Suprapubic skin (tissue), 4 donors: ENCODE measurements at regions not wholly inside any gene's neighbourhood (a gene's known extent, or its start where the extent isn't known, plus 50 kb on each side); places are given as distances from the start of the nearest gene placed in this dataset.

ENCODE experiments used
- DNase-seq, 2 donors: peaks; one replicate each; pipeline ENCODE4 v3.0.0-alpha.2; 2019; ENCODE audit warnings: low spot score in 2 of 2
- H3K27ac ChIP-seq: fragments of 200-600 bp; sonication (generic); one replicate; pipeline ENCODE4 v1.5.1; 2019
- H3K27me3 ChIP-seq: fragments of 200-600 bp; sonication (generic); one replicate; pipeline ENCODE4 v1.5.1; 2019
- H3K36me3 ChIP-seq: fragments of 200-600 bp; sonication (generic); one replicate; pipeline ENCODE4 v1.5.1; 2019
- H3K4me1 ChIP-seq: fragments of 200-600 bp; sonication (generic); one replicate; pipeline ENCODE4 v1.5.1; 2019
- H3K4me3 ChIP-seq: fragments of 200-600 bp; sonication (generic); one replicate; pipeline ENCODE4 v1.5.1; 2019; ENCODE audit warnings: mild to moderate bottlenecking
- H3K9me3 ChIP-seq: fragments of 200-600 bp; sonication (generic); one replicate; pipeline ENCODE4 v1.5.1; 2019
- EP300 ChIP-seq: sonication (generic); formaldehyde crosslinking; IDR thresholded peaks from one replicate; pipeline ENCODE4 v1.6.1; 2017; ENCODE audit warnings: antibody characterized with exemption
- POLR2A ChIP-seq, 2 donors: fragments of 450-650 bp; IDR thresholded peaks; one replicate each; pipeline ENCODE4 v1.6.1; 2017; ENCODE audit warnings: antibody characterized with exemption in 2 of 2, mild to moderate bottlenecking in 2 of 2, moderate library complexity in 2 of 2
- POLR2AphosphoS5 ChIP-seq, 3 donors: sonication (generic); formaldehyde crosslinking; IDR thresholded peaks; one replicate each; pipeline ENCODE4 v1.6.1; 2017; ENCODE audit warnings: antibody characterized with exemption in 3 of 3
- WGBS: methylation state at CpG from one replicate; pipeline ENCODE4 v1.1.5; 2018; 5-methylcytosine and 5-hydroxymethylcytosine counted together
- TF ChIP-seq, protein P1 (sequence below), 2 donors: fragments of 200-600 bp in 1 of 2; fragments of 450-650 bp in 1 of 2; sonication (generic) in 1 of 2; IDR thresholded peaks; one replicate each; pipeline ENCODE4 v1.5.1; 2016 to 2019; ENCODE audit warnings: antibody characterized with exemption in 2 of 2, mild to moderate bottlenecking in 1 of 2, moderate library complexity in 1 of 2

DNA sequence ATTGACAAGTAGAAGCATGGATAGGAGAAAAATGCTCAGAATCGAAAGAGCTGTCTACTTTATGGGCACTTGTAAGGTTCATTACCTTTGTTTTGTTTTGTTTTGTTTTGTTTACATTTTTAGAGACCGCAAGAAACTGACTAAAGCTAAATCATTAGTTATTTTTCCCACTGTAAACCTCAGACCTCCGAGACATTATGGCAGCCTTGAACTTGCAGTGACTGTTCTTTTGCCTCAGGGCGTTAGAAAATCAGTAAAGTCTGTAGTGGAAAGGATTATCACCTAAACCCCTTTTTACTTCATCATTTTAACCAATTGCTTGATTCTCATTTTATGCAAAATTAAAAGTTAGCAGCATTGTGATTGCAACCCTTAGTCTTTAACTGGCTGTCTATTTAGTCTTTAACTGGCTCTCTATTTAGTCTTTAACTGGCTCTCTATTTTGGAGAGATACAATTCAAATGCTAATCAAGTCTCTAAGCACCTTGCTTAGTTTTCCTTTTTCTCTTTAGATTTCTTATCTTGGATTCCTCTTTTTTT lies 383.3 kb upstream of the ROBO2 start:
- no peaks in the 10 kb centered on the region for H3K27me3 ChIP-seq
- H3K4me3 ChIP-seq = no peak overlapping the region
- TF ChIP-seq EP300 = no peak
- TF ChIP-seq POLR2A (IDR thresholded peaks at IDR 0.05) = no peak
- TF ChIP-seq, protein P1, sequence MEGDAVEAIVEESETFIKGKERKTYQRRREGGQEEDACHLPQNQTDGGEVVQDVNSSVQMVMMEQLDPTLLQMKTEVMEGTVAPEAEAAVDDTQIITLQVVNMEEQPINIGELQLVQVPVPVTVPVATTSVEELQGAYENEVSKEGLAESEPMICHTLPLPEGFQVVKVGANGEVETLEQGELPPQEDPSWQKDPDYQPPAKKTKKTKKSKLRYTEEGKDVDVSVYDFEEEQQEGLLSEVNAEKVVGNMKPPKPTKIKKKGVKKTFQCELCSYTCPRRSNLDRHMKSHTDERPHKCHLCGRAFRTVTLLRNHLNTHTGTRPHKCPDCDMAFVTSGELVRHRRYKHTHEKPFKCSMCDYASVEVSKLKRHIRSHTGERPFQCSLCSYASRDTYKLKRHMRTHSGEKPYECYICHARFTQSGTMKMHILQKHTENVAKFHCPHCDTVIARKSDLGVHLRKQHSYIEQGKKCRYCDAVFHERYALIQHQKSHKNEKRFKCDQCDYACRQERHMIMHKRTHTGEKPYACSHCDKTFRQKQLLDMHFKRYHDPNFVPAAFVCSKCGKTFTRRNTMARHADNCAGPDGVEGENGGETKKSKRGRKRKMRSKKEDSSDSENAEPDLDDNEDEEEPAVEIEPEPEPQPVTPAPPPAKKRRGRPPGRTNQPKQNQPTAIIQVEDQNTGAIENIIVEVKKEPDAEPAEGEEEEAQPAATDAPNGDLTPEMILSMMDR (IDR thresholded peaks at IDR 0.05) = no peak
- no peak for TF ChIP-seq POLR2AphosphoS5 (IDR thresholded peaks at IDR 0.05)
- H3K4me1 ChIP-seq = no peaks in the 10 kb centered on the region
- no peak overlapping the region for H3K27ac ChIP-seq
- H3K36me3 ChIP-seq = no peaks in the 10 kb centered on the region
- WGBS = 55% methylated on average over 4 of the region's 4 CpGs
- no peaks in the 10 kb centered on the region for H3K9me3 ChIP-seq
- DNase-seq = no peak

DNA sequence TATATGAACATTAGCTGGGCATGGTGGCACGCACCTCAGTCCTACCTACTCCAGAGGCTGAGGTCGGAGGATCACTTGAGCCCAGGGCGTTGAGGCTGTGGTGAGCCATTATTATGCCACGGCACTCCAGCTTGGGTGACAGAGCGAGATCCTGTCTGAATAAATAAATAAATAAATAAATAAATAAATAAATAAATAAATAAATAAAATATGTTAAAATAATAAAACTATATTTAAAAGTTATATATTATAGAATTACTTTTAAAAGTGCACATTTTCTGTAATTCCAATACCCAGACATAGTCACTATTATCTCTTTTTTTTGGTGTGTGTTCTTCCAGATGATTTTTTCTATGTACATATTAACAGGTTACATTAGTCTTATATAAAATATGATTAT lies 382.0 kb upstream of the ROBO2 start:
- H3K9me3 ChIP-seq = no peaks in the 10 kb centered on the region
- no peak for TF ChIP-seq POLR2A (IDR thresholded peaks at IDR 0.05)
- TF ChIP-seq POLR2AphosphoS5 (IDR thresholded peaks at IDR 0.05) = no peak
- TF ChIP-seq EP300 = no peak
- TF ChIP-seq, protein P1 (IDR thresholded peaks at IDR 0.05) = no peak
- no peak overlapping the region for H3K4me3 ChIP-seq
- WGBS = 95% methylated on average over 5 of the region's 5 CpGs
- no peaks in the 10 kb centered on the region for H3K27me3 ChIP-seq
- no peaks in the 10 kb centered on the region for H3K36me3 ChIP-seq
- no peaks in the 10 kb centered on the region for H3K4me1 ChIP-seq
- no peak overlapping the region for H3K27ac ChIP-seq
- DNase-seq = no peak

DNA sequence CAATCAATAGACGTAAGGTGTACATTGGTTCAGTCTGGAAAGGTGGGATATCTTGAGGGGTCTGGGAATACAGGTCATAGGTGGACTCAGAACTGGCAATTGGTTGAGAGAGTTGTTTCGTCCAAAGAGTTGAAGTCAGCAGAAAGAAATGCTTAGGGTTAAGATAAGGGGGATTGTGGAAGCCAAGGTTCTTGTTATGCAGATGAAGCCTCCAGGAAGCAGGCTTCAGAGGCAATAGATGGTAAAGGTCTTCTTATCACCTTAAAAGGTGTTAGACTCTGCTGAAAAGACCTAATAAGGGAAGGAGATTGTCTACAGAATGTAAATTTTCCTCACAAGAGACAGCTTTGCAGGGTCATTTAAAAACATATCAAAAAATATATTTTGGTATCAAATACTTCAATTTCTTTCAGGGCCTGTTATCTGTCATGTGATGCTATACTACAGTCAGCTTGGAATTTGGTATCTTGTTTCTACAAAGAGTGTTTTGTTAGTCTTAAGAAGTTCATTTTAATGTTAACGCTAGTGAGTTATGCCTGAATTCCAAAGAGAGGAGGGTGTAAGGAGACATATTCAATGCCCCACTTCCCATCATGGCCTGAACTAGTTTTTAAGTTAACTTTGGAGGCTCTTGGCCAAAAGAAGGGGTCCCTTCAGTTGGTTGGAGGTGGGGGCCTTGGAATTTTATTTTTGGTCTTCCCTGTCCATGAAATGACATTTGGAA lies 378.2 kb upstream of the ROBO2 start:
- H3K4me3 ChIP-seq = no peak overlapping the region
- no peaks in the 10 kb centered on the region for H3K4me1 ChIP-seq
- no peaks in the 10 kb centered on the region for H3K36me3 ChIP-seq
- H3K27me3 ChIP-seq = no peaks in the 10 kb centered on the region
- 79% methylated on average over 3 of the region's 3 CpGs for WGBS
- H3K27ac ChIP-seq = no peak overlapping the region
- H3K9me3 ChIP-seq = no peaks in the 10 kb centered on the region
- no peak for TF ChIP-seq EP300
- TF ChIP-seq POLR2A (IDR thresholded peaks at IDR 0.05) = no peak
- TF ChIP-seq, protein P1 (IDR thresholded peaks at IDR 0.05) = no peak
- no peak for TF ChIP-seq POLR2AphosphoS5 (IDR thresholded peaks at IDR 0.05)
- DNase-seq = no peak

DNA sequence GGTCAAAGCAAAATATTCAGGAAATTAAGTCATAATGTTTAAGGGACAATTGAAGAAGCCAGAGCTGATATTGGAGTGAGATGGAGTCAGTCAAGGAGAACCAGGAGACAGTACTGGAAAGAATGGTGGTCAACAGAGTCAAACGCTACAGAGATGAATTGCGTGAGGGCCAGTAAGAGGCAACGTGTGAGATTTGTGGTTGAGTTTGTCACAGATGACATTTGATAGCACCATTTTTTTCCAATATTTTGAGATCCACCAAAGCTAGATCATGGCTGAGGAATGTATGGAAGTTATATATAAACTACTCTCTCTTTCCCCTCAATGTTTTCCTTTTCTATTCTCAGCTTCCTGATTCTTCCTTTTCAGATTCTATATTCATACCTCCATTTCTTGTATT lies 375.1 kb upstream of the ROBO2 start:
- H3K4me3 ChIP-seq = no peak overlapping the region
- no peak for DNase-seq
- no peaks in the 10 kb centered on the region for H3K36me3 ChIP-seq
- H3K27me3 ChIP-seq = no peaks in the 10 kb centered on the region
- TF ChIP-seq, protein P1 (IDR thresholded peaks at IDR 0.05) = no peak
- TF ChIP-seq POLR2A (IDR thresholded peaks at IDR 0.05) (no peak), EP300 (no peak), POLR2AphosphoS5 (IDR thresholded peaks at IDR 0.05) (no peak)
- no peaks in the 10 kb centered on the region for H3K9me3 ChIP-seq
- 89% methylated on average over 3 of the region's 3 CpGs for WGBS
- no peak overlapping the region for H3K27ac ChIP-seq
- no peaks in the 10 kb centered on the region for H3K4me1 ChIP-seq

DNA sequence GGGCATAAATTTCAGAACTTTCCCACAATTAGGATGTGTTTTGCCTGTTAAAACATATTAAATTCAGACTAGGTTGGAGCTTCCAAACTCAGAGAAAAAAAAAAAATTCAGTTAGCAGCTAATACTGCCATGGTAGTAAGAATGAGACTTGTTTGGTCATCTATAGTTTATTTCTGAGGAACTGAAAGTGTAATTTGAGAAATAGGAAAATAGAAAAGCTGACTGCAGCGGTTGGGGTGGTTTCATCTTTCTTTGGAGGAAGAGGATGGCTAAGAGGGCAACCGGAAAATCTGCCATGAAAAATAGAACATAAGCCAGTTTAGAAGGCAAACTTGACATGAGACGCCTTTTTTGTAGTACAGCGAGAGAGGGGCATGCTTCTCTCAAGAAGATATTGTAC lies 371.2 kb upstream of the ROBO2 start:
- DNase-seq = no peak
- H3K4me3 ChIP-seq = no peak overlapping the region
- 92% methylated on average over 4 of the region's 4 CpGs for WGBS

More for the DNA sequence above, 371.2 kb upstream of the ROBO2 start:
- no peaks in the 10 kb centered on the region for H3K27me3 ChIP-seq
- H3K36me3 ChIP-seq = no peaks in the 10 kb centered on the region
- no peaks in the 10 kb centered on the region for H3K9me3 ChIP-seq
- TF ChIP-seq, protein P1 (IDR thresholded peaks at IDR 0.05) = no peak
- no peak for TF ChIP-seq POLR2AphosphoS5 (IDR thresholded peaks at IDR 0.05)
- no peak for TF ChIP-seq POLR2A (IDR thresholded peaks at IDR 0.05)
- TF ChIP-seq EP300 = no peak
- no peak overlapping the region for H3K27ac ChIP-seq
- no peaks in the 10 kb centered on the region for H3K4me1 ChIP-seq
